Neural cell (in vitro differentiated cells): ENCODE measurements at regions not wholly inside any gene's neighbourhood (a gene's known extent, or its start where the extent isn't known, plus 50 kb on each side); places are given as distances from the start of the nearest gene placed in this dataset.

Source experiments
- H2AFZ ChIP-seq: fragments of 200-600, 300-800 bp; sonication (generic), shearing (Covaris generic); 2 replicates; pipeline ENCODE4 v1.6.0; 2014; ENCODE audit warnings: low read depth, mild to moderate bottlenecking, antibody characterized with exemption, low read length, moderate library complexity
- H3F3A ChIP-seq: fragments of 200-600 bp; shearing (Covaris generic); 2 replicates; pipeline ENCODE4 v1.6.1; 2016; ENCODE audit warnings: mild to moderate bottlenecking, moderate library complexity, mixed read lengths, antibody characterized with exemption, low read length; ENCODE audit not compliant: insufficient read depth, poor library complexity, severe bottlenecking
- H3K27ac ChIP-seq: fragments of 200-600, 300-800 bp; sonication (generic), shearing (Covaris generic); 2 replicates; pipeline ENCODE4 v1.5.1; 2014; ENCODE audit warnings: mild to moderate bottlenecking, low read length, moderate library complexity
- H3K27me3 ChIP-seq: fragments of 300-800, 200-600 bp; sonication (generic), shearing (Covaris generic); 2 replicates; pipeline ENCODE4 v1.6.0; 2014; ENCODE audit warnings: mild to moderate bottlenecking, low read depth, low read length, moderate library complexity; ENCODE audit not compliant: insufficient read depth
- H3K36me3 ChIP-seq: fragments of 300-800, 200-600 bp; sonication (generic), shearing (Covaris generic); 2 replicates; pipeline ENCODE4 v1.5.1; 2014; ENCODE audit warnings: mild to moderate bottlenecking, antibody characterized with exemption, low read length, moderate library complexity; ENCODE audit not compliant: insufficient read depth
- H3K4me2 ChIP-seq: fragments of 300-800, 200-600 bp; sonication (generic), shearing (Covaris generic); 2 replicates; pipeline ENCODE4 v1.6.0; 2014; ENCODE audit warnings: mild to moderate bottlenecking, low read length
- H3K4me3 ChIP-seq: fragments of 300-800, 200-600 bp; sonication (generic), shearing (Covaris generic); 2 replicates; pipeline ENCODE4 v1.5.1; 2014; ENCODE audit warnings: mild to moderate bottlenecking, low read length, moderate library complexity
- H3K79me2 ChIP-seq: fragments of 200-600 bp; shearing (Covaris generic); replicated peaks from 2 replicates; pipeline ENCODE4 v1.6.0; 2014; ENCODE audit warnings: mild to moderate bottlenecking, low read length, moderate library complexity; ENCODE audit not compliant: insufficient read depth
- H3K9ac ChIP-seq: fragments of 300-800, 200-600 bp; sonication (generic), shearing (Covaris generic); 2 replicates; pipeline ENCODE4 v1.6.1; 2016; ENCODE audit warnings: mild to moderate bottlenecking, low read length, mixed read lengths
- H3K9me2 ChIP-seq: fragments of 200-600 bp; shearing (Covaris generic); 2 replicates; pipeline ENCODE4 v1.6.1; 2016; ENCODE audit warnings: mild to moderate bottlenecking, low read length, mixed read lengths; ENCODE audit not compliant: insufficient read depth
- H3K9me3 ChIP-seq: fragments of 200-600, 300-800 bp; sonication (generic), shearing (Covaris generic); 2 replicates; pipeline ENCODE4 v1.6.1; 2016; ENCODE audit warnings: mild to moderate bottlenecking, mixed run types, low read length, moderate library complexity, mixed read lengths
- H4K20me1 ChIP-seq: fragments of 200-600 bp; shearing (Covaris generic); 2 replicates; pipeline ENCODE4 v1.6.1; 2016; ENCODE audit warnings: mild to moderate bottlenecking, mixed run types; ENCODE audit not compliant: insufficient read depth
- EP300 ChIP-seq: fragments of 450-650 bp; conservative IDR thresholded peaks from 2 replicates; pipeline ENCODE4 v1.6.1; 2014; ENCODE audit warnings: antibody characterized with exemption, mild to moderate bottlenecking, moderate library complexity; ENCODE audit not compliant: poor library complexity, severe bottlenecking
- EZH2 ChIP-seq: fragments of 200-600, 300-800 bp; shearing (Covaris generic), sonication (generic); IDR thresholded peaks from 2 replicates; pipeline ENCODE4 v1.6.1; 2014; ENCODE audit warnings: antibody characterized with exemption, low read length, borderline replicate concordance, mild to moderate bottlenecking; ENCODE audit not compliant: insufficient read depth, poor library complexity, severe bottlenecking
- MXI1 ChIP-seq: fragments of 450-650 bp; conservative IDR thresholded peaks from 2 replicates; pipeline ENCODE4 v1.6.1; 2014; ENCODE audit warnings: antibody characterized with exemption, mild to moderate bottlenecking; ENCODE audit not compliant: poor library complexity, severe bottlenecking
- POLR2AphosphoS5 ChIP-seq: IDR thresholded peaks from 2 replicates; pipeline ENCODE4 v1.6.1; 2012
- RAD21 ChIP-seq: fragments of 450-650 bp; conservative IDR thresholded peaks from 2 replicates; pipeline ENCODE4 v1.6.1; 2014; ENCODE audit warnings: antibody characterized with exemption, mild to moderate bottlenecking, moderate library complexity
- SMC3 ChIP-seq: fragments of 450-650 bp; conservative IDR thresholded peaks from 2 replicates; pipeline ENCODE4 v1.6.1; 2014; ENCODE audit warnings: antibody characterized with exemption, mild to moderate bottlenecking, moderate library complexity; ENCODE audit not compliant: poor library complexity
- TAF1 ChIP-seq: IDR thresholded peaks from 2 replicates; pipeline ENCODE4 v1.6.1; 2012; ENCODE audit warnings: low read depth
- TF ChIP-seq, protein P1 (sequence below): IDR thresholded peaks from 2 replicates; pipeline ENCODE4 v1.6.1; 2012; ENCODE audit warnings: borderline replicate concordance
- TF ChIP-seq, protein P2 (sequence below): fragments of 450-650 bp; IDR thresholded peaks from 2 replicates; pipeline ENCODE4 v1.5.1; 2014; ENCODE audit warnings: antibody characterized with exemption, mild to moderate bottlenecking, moderate library complexity; ENCODE audit not compliant: poor library complexity, severe bottlenecking

DNA sequence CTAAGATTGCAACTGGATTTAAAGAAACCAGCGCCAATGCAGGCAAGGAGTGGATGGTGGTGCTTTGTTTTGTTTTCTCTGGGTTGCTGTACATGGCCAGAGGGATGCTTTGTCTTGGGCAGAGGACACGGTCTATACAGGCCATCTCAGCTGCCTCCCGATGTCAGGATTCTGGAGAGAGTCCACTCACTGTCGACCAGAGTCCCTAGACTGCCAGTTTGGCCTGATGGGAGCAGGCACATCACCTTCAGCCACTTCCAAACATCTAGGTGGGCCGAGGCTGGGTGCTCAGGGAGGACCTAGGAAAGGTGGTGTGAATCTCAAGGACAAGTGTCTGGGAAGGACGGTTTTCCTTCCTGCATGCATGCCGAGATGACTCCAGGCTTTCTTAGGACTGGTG is 152.1 kb downstream of the BUB3 start:
- no peak overlapping the region for H3K9ac ChIP-seq

DNA sequence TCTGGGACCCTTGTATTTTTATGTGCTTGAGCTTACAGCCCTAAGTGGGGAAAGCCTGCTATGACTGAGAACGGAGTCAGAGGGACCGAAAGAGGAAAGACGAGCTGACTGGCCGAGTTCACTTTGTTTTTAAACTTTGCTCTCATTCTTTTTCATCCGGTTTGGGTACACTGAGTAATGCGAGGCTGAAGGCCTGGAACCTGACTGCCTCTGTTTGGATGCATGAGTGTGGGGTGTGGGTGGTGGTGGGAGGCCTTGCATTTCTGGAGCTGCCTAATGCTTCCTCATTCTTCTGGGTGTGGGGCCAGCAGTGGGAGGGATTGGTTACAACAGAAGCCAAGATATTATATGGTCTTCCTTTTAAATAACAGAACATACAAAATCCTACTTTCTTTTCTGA is 155.5 kb downstream of the BUB3 start:
- Histone ChIP-seq H3F3A (no peaks in the 10 kb centered on the region), H4K20me1 (no peaks in the 10 kb centered on the region), H3K27ac (no peak overlapping the region), H3K4me2 (no peak overlapping the region), H3K9me3 (no peaks in the 10 kb centered on the region), H3K9ac (no peak overlapping the region), H3K9me2 (no peaks in the 10 kb centered on the region), H3K79me2 (no peaks in the 10 kb centered on the region), H3K36me3 (no peaks in the 10 kb centered on the region), H2AFZ (no peak overlapping the region), H3K27me3 (no peaks in the 10 kb centered on the region), H3K4me3 (no peak overlapping the region)
- TF ChIP-seq POLR2AphosphoS5 (no peak), EZH2 (no peak)
- TF ChIP-seq, protein P1, sequence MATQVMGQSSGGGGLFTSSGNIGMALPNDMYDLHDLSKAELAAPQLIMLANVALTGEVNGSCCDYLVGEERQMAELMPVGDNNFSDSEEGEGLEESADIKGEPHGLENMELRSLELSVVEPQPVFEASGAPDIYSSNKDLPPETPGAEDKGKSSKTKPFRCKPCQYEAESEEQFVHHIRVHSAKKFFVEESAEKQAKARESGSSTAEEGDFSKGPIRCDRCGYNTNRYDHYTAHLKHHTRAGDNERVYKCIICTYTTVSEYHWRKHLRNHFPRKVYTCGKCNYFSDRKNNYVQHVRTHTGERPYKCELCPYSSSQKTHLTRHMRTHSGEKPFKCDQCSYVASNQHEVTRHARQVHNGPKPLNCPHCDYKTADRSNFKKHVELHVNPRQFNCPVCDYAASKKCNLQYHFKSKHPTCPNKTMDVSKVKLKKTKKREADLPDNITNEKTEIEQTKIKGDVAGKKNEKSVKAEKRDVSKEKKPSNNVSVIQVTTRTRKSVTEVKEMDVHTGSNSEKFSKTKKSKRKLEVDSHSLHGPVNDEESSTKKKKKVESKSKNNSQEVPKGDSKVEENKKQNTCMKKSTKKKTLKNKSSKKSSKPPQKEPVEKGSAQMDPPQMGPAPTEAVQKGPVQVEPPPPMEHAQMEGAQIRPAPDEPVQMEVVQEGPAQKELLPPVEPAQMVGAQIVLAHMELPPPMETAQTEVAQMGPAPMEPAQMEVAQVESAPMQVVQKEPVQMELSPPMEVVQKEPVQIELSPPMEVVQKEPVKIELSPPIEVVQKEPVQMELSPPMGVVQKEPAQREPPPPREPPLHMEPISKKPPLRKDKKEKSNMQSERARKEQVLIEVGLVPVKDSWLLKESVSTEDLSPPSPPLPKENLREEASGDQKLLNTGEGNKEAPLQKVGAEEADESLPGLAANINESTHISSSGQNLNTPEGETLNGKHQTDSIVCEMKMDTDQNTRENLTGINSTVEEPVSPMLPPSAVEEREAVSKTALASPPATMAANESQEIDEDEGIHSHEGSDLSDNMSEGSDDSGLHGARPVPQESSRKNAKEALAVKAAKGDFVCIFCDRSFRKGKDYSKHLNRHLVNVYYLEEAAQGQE: no peak
- TF ChIP-seq, protein P2, sequence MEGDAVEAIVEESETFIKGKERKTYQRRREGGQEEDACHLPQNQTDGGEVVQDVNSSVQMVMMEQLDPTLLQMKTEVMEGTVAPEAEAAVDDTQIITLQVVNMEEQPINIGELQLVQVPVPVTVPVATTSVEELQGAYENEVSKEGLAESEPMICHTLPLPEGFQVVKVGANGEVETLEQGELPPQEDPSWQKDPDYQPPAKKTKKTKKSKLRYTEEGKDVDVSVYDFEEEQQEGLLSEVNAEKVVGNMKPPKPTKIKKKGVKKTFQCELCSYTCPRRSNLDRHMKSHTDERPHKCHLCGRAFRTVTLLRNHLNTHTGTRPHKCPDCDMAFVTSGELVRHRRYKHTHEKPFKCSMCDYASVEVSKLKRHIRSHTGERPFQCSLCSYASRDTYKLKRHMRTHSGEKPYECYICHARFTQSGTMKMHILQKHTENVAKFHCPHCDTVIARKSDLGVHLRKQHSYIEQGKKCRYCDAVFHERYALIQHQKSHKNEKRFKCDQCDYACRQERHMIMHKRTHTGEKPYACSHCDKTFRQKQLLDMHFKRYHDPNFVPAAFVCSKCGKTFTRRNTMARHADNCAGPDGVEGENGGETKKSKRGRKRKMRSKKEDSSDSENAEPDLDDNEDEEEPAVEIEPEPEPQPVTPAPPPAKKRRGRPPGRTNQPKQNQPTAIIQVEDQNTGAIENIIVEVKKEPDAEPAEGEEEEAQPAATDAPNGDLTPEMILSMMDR: no peak

More for the DNA sequence above, 152.1 kb downstream of the BUB3 start:
- no peaks in the 10 kb centered on the region for H3K79me2 ChIP-seq
- H3K4me3 ChIP-seq: no peak overlapping the region
- no peaks in the 10 kb centered on the region for H3K36me3 ChIP-seq
- H3K27ac ChIP-seq: no peak overlapping the region
- H3K9me3 ChIP-seq: no peaks in the 10 kb centered on the region
- no peaks in the 10 kb centered on the region for H3F3A ChIP-seq
- H3K9me2 ChIP-seq: no peaks in the 10 kb centered on the region
- H4K20me1 ChIP-seq: no peaks in the 10 kb centered on the region
- no peaks in the 10 kb centered on the region for H3K27me3 ChIP-seq
- TF ChIP-seq SMC3 (no peak), TAF1 (no peak), RAD21 (no peak), EZH2 (no peak), POLR2AphosphoS5 (no peak), EP300 (no peak), MXI1 (no peak)
- TF ChIP-seq, protein P2: no peak
- TF ChIP-seq, protein P1: no peak
- H3K4me2 ChIP-seq: no peak overlapping the region
- no peak overlapping the region for H2AFZ ChIP-seq
